Embryonic facial prominence (tissue), 1 donor: ENCODE measurements at regions not wholly inside any gene's neighbourhood (a gene's known extent, or its start where the extent isn't known, plus 50 kb on each side); places are given as distances from the start of the nearest gene placed in this dataset.
"Not testable (repeated sequence)": the region's sequence is repeated elsewhere in the genome, so short reads cannot be mapped to it uniquely, and the experiment has no call there.

Source experiments
- DNase-seq: peaks from one replicate; pipeline ENCODE4 v3.0.0-alpha.2; 2016; ENCODE audit errors: extremely low spot score

- DNase-seq, result no peak
Measured at GRCh38 chr6:40844246-40844645, 194.8 kb downstream of the UNC5CL start.

- no peak for DNase-seq
Measured at GRCh38 chr6:40841721-40842120, 197.3 kb downstream of the UNC5CL start.

GRCh38 chr6:40832691-40833090 is 206.3 kb downstream of the UNC5CL start:
- DNase-seq, result no peak

GRCh38 chr6:40831381-40831780 is 207.6 kb downstream of the UNC5CL start:
- no peak for DNase-seq

- no peak for DNase-seq
Measured at GRCh38 chr6:40825102-40825501, 213.9 kb downstream of the UNC5CL start.

- DNase-seq, result not testable (repeated sequence)
Measured at GRCh38 chr6:40823917-40824891, 214.8 kb downstream of the UNC5CL start.

GRCh38 chr6:40822619-40823018 is 216.4 kb downstream of the UNC5CL start:
- DNase-seq, result no peak

GRCh38 chr6:40819182-40819834 is 219.7 kb downstream of the UNC5CL start:
- no peak for DNase-seq

- DNase-seq, result no peak
Measured at GRCh38 chr6:40817369-40817768, 221.7 kb downstream of the UNC5CL start.

GRCh38 chr6:40816601-40817000 is 222.4 kb downstream of the UNC5CL start:
- DNase-seq, result no peak

- DNase-seq, result no peak
Measured at GRCh38 chr6:40815731-40816130, 223.3 kb downstream of the UNC5CL start.

- DNase-seq, result no peak
Measured at GRCh38 chr6:40810171-40810570, 223.0 kb upstream of the LRFN2 start.

- DNase-seq, result no peak
Measured at GRCh38 chr6:40809627-40810026, 222.5 kb upstream of the LRFN2 start.

GRCh38 chr6:40807484-40807883 is 220.3 kb upstream of the LRFN2 start:
- DNase-seq, result no peak

- no peak for DNase-seq
Measured at GRCh38 chr6:40806256-40806864, 219.2 kb upstream of the LRFN2 start.

- no peak for DNase-seq
Measured at GRCh38 chr6:40805336-40805735, 218.2 kb upstream of the LRFN2 start.

- DNase-seq, result no peak
Measured at GRCh38 chr6:40804905-40805304, 217.7 kb upstream of the LRFN2 start.

- DNase-seq, result no peak
Measured at GRCh38 chr6:40803897-40804702, 216.9 kb upstream of the LRFN2 start.

GRCh38 chr6:40802481-40802880 is 215.3 kb upstream of the LRFN2 start:
- DNase-seq, result no peak

GRCh38 chr6:40799296-40800140 is 212.4 kb upstream of the LRFN2 start:
- no peak for DNase-seq
